ENCODE measurements at regions not wholly inside any gene's neighbourhood (a gene's known extent, or its start where the extent isn't known, plus 50 kb on each side); places are given as distances from the start of the nearest gene placed in this dataset.

DNA sequence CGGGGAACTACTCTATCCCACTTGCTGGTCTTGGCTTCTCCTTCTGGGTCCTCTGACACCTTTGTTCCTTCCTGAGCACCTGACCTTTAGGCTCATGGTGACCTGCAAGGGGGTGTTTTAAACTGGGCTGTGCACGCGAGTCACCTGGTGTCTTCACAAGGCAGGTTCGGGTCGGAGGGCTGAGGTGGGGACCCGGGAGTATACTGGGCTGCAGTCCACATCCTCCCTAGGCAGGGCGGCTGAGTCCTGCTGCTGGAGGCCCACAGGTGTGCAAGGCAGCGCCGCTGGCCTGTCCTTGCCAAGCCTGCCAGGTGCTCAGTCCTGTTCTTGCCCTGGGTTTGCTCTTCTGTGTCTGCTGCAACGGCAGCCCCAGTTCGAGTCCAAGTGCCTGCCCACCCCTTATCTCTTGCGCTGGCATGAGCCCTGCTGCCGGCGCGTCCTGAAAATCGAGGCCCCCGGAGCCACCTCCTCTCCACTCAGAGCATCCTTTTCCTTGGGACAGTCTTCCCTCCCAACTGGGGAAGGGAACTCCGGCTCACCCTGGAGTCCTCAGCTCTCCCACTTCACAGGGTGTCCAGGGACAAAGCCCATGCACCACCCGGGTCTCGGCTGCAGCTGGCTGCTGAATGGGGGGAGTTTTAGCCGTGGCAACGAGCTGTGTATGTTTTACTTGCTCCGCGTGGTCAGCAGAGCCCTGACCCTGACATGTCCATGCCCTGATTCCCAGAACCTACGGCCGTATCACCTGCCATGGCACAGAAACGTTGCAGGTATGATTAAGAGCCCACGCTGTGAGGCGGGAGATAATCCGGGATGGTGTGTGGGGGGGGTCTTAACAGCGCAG is 193.5 kb downstream of the TEX29 start:
- H3K4me3 Mint-ChIP-seq, result no peak overlapping the region
- H3K27ac ChIP-seq (ENCODE audit: low read depth, low read length), result no peak overlapping the region
- ChIA-PET CTCF (no interaction called here), POLR2A (no interaction called here)
- peaks cover 0 to 6% of the 10 kb centered on the region in 2 donors for H3K27me3 Mint-ChIP-seq
- H3K4me3 ChIP-seq (ENCODE audit: low read length), result no peak overlapping the region
- no peaks in the 10 kb centered on the region for H3K36me3 Mint-ChIP-seq
- H3K9me3 ChIP-seq (ENCODE audit: low read length), result no peaks in the 10 kb centered on the region
- peak overlapping the region in 1 of 8 donors; percentile 8 for H3K27ac Mint-ChIP-seq
- H3K36me3 ChIP-seq (ENCODE audit: insufficient read depth, low read length), result no peaks in the 10 kb centered on the region
- no peaks in the 10 kb centered on the region for H3K4me1 Mint-ChIP-seq
- no peaks in the 10 kb centered on the region for H3K4me1 ChIP-seq (ENCODE audit: insufficient read depth, low read length)
- DNase-seq, result no peak
- no peaks in the 10 kb centered on the region for H3K9me3 Mint-ChIP-seq
- H3K27me3 ChIP-seq (ENCODE audit: insufficient read depth, low read length, poor library complexity, severe bottlenecking), result no peaks in the 10 kb centered on the region

DNA sequence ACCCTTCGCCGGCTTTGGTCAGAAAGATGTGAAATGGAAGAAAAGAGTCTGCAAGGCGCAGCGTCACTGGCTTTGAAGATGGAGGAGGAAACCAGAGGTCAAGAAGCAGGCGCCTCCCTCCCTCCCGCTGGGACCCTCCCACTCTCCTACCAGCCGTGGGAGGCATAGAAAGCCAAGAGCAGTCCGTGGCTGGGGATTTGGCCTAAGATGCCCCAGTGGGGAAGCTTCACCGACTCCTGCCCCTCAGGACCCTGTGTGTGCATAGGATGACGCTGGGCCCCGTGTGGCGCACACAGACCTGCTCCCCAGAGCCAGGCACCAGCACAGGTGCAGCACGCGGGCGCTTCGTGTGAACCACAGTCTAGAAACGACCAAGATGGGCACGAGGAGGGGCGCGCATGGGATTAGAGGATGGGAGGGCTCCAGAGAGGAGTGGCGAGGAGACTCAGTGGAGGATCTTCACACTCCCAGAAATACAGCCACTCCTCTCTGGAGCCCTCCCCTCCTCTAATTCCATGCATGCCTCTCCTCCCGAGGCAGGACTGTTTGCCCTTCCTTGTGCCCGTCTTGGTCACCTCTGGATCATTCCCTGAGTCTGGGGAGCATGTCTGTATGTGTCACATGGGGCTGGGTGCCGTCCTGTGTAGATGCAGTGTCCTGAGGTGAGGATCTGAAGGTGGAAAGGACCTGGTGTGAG is 194.3 kb downstream of the TEX29 start:
- no peak overlapping the region for H3K27ac ChIP-seq (ENCODE audit: low read depth, low read length)
- H3K4me1 ChIP-seq (ENCODE audit: insufficient read depth, low read length), result no peaks in the 10 kb centered on the region
- DNase-seq, result no peak
- Mint-ChIP-seq H3K4me1 (no peaks in the 10 kb centered on the region), H3K4me3 (no peak overlapping the region), H3K36me3 (no peaks in the 10 kb centered on the region), H3K27me3 (peaks cover 0 to 6% of the 10 kb centered on the region in 2 donors), H3K9me3 (no peaks in the 10 kb centered on the region), H3K27ac (peak overlapping the region in 1 of 8 donors; percentile 63)
- no peaks in the 10 kb centered on the region for H3K9me3 ChIP-seq (ENCODE audit: low read length)
- no peaks in the 10 kb centered on the region for H3K36me3 ChIP-seq (ENCODE audit: insufficient read depth, low read length)
- CTCF ChIA-PET, result no interaction called here
- POLR2A ChIA-PET, result no interaction called here
- H3K27me3 ChIP-seq (ENCODE audit: insufficient read depth, low read length, poor library complexity, severe bottlenecking), result no peaks in the 10 kb centered on the region
- no peak overlapping the region for H3K4me3 ChIP-seq (ENCODE audit: low read length)

DNA sequence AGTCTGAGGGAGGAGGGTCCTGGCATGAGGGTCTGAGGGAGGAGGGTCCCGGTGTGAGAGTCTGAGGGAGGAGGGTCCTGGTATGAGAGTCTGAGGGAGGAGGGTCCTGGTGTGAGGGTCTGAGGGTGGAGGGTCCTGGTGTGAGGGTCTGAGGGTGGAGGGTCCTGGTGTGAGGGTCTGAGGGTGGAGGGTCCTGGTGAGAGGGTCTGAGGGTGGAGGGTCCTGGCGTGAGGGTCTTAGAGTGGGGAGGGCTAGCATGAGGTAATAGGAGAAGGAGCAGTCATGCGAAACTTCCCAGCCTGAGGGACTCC is 194.8 kb downstream of the TEX29 start:
- Mint-ChIP-seq H3K9me3 (no peaks in the 10 kb centered on the region), H3K4me3 (no peak overlapping the region), H3K27me3 (peaks cover 0 to 6% of the 10 kb centered on the region in 2 donors), H3K4me1 (no peaks in the 10 kb centered on the region), H3K36me3 (no peaks in the 10 kb centered on the region), H3K27ac (peak overlapping the region in 1 of 8 donors; percentile 63)
- Histone ChIP-seq H3K9me3 (ENCODE audit: low read length) (no peaks in the 10 kb centered on the region), H3K4me1 (ENCODE audit: insufficient read depth, low read length) (no peaks in the 10 kb centered on the region), H3K4me3 (ENCODE audit: low read length) (no peak overlapping the region), H3K27me3 (ENCODE audit: insufficient read depth, low read length, poor library complexity, severe bottlenecking) (no peaks in the 10 kb centered on the region), H3K27ac (ENCODE audit: low read depth, low read length) (no peak overlapping the region), H3K36me3 (ENCODE audit: insufficient read depth, low read length) (no peaks in the 10 kb centered on the region)
- POLR2A ChIA-PET, result no interaction called here
- CTCF ChIA-PET, result no interaction called here
- no peak for DNase-seq

DNA sequence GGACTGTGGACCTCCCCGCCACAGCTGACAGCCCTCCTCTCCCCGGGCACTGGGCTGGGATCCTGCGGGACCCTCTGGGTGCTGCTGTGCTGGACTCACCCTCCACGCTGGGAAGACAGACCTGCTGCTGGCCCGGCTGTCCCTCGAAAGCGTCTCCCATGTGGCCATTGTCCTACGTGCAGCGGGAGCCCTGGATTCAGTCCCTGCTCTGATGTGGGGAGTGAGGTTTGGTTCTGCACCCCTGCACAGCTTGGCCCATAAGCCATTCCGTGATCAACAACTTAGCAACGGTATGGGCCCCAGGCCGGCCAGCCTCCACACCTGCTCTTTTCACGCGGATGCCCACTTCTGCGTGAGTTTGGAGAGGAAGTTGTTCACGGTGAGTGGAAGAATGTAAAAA is 195.2 kb downstream of the TEX29 start:
- DNase-seq, result no peak
- Mint-ChIP-seq H3K4me3 (no peak overlapping the region), H3K27me3 (peaks cover 0 to 6% of the 10 kb centered on the region in 2 donors), H3K27ac (no peak overlapping the region), H3K4me1 (no peaks in the 10 kb centered on the region), H3K9me3 (no peaks in the 10 kb centered on the region), H3K36me3 (no peaks in the 10 kb centered on the region)
- no peak overlapping the region for H3K4me3 ChIP-seq (ENCODE audit: low read length)
- CTCF ChIA-PET, result no interaction called here
- no peaks in the 10 kb centered on the region for H3K9me3 ChIP-seq (ENCODE audit: low read length)
- H3K27me3 ChIP-seq (ENCODE audit: insufficient read depth, low read length, poor library complexity, severe bottlenecking), result no peaks in the 10 kb centered on the region
- POLR2A ChIA-PET, result no interaction called here
- H3K4me1 ChIP-seq (ENCODE audit: insufficient read depth, low read length), result no peaks in the 10 kb centered on the region
- no peaks in the 10 kb centered on the region for H3K36me3 ChIP-seq (ENCODE audit: insufficient read depth, low read length)
- H3K27ac ChIP-seq (ENCODE audit: low read depth, low read length), result no peak overlapping the region

DNA sequence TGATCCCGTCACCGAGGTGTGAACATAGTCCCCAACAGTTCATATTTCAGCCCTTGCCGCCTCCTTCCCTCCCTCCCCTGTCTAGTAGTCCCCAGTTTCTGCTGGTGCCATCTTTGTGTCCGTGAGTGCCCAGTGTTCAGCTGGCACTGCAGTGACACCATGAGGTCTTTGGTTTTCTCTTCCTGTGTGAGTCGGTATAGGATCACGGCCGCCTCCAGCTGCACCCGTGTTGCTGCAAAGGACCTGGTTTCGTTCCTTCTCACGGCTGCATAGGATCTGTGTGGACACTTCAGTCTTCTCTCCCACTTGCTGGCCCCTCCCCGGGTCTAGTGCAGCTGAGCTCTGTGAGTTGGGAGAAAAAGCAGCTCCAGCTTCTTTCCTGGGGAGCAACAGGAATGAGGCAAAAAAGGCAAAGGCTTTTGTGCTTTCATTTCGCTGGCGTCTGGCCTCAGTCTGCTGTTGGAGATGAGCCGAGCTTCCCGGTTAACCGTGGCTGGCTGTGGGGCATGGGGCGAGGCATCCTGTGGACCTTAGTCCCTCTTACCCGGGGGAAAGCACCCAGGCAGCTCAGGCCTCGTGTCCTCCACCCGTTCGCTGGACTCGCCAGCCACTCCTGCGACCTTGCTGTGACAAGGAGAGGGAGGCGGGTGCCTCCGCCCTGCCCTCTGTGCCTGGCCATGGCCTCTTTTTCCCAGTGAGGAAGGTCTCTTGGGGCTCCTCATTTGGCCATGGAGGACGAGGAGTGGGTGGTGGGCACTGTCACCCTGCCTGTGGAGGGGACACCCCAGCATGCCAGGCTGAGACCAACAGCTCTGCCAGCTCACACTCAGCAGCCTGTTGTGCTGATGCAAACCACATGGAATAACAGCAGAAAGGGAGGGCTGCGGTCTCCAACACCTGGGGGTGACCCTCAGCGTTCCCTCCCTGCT is 196.5 kb downstream of the TEX29 start:
- Histone ChIP-seq H3K4me1 (ENCODE audit: insufficient read depth, low read length) (no peaks in the 10 kb centered on the region), H3K9me3 (ENCODE audit: low read length) (no peaks in the 10 kb centered on the region), H3K4me3 (ENCODE audit: low read length) (no peak overlapping the region), H3K36me3 (ENCODE audit: insufficient read depth, low read length) (no peaks in the 10 kb centered on the region), H3K27me3 (ENCODE audit: insufficient read depth, low read length, poor library complexity, severe bottlenecking) (no peaks in the 10 kb centered on the region), H3K27ac (ENCODE audit: low read depth, low read length) (no peak overlapping the region)
- Mint-ChIP-seq H3K4me3 (peak overlapping the region in 1 of 7 donors; percentile 68), H3K36me3 (no peaks in the 10 kb centered on the region), H3K27me3 (peaks cover 8% of the 10 kb centered on the region in 2 donors), H3K4me1 (no peaks in the 10 kb centered on the region), H3K27ac (no peak overlapping the region), H3K9me3 (no peaks in the 10 kb centered on the region)
- ChIA-PET CTCF (no interaction called here), POLR2A (no interaction called here)
- DNase-seq, result no peak

DNA sequence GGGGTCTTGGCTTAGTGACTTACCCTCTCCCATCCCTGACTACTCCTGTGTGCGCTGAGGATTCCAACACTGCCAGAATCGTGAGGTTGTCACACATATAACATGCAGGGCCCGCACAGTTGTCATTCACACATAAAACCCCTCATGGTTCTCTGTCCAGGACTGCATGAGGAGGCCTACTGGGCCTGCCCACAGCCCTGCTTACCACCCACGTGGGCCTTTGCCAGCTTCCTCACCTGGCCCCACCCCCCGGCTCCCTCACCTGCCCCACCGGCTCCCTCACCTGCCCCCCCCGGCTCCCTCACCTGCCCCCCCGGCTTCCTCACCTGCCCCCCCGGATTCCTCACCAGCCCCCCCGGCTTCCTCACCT is 197.2 kb downstream of the TEX29 start:
- no peaks in the 10 kb centered on the region for H3K9me3 ChIP-seq (ENCODE audit: low read length)
- Mint-ChIP-seq H3K27ac (no peak overlapping the region), H3K9me3 (no peaks in the 10 kb centered on the region), H3K27me3 (peaks cover 8 to 11% of the 10 kb centered on the region in 2 donors), H3K4me3 (no peak overlapping the region), H3K36me3 (no peaks in the 10 kb centered on the region), H3K4me1 (no peaks in the 10 kb centered on the region)
- ChIA-PET CTCF (no interaction called here), POLR2A (no interaction called here)
- no peaks in the 10 kb centered on the region for H3K4me1 ChIP-seq (ENCODE audit: insufficient read depth, low read length)
- H3K4me3 ChIP-seq (ENCODE audit: low read length), result no peak overlapping the region
- DNase-seq, result no peak
- H3K36me3 ChIP-seq (ENCODE audit: insufficient read depth, low read length), result no peaks in the 10 kb centered on the region
- no peak overlapping the region for H3K27ac ChIP-seq (ENCODE audit: low read depth, low read length)
- H3K27me3 ChIP-seq (ENCODE audit: insufficient read depth, low read length, poor library complexity, severe bottlenecking), result no peaks in the 10 kb centered on the region

DNA sequence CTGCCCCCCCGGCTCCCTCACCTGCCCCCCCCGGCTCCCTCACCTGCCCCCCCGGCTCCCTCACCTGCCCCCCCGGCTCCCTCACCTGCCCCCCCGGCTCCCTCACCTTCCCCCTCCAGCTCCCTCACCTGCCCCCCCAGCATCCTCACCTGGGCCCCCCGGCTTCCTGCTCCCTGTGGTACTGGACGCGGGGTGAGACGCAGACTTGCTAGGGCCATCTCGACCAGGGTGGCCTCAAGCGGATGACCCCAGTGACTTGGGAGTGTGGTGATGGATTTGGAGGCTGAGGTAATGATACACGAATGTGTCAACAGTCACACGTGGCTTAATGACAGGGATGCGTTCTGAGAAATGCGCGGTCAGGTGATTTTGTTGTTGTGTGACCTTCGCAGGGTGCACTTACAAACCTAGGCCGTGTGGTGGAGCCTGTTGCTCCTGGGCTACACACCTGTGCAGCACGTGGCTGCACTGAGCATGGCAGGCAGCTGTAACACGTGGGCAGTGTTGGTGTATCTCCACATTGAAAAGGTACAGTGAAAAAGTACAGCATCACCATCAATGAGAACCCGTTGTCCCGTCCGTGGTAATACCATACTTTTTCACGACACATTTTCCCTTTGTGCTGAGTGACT is 197.8 kb downstream of the TEX29 start:
- DNase-seq, result no peak
- ChIA-PET POLR2A (no interaction called here), CTCF (no interaction called here)
- Mint-ChIP-seq H3K4me3 (no peak overlapping the region), H3K9me3 (no peaks in the 10 kb centered on the region), H3K4me1 (no peaks in the 10 kb centered on the region), H3K27ac (no peak overlapping the region), H3K27me3 (peaks cover 7 to 11% of the 10 kb centered on the region in 2 donors), H3K36me3 (no peaks in the 10 kb centered on the region)
- H3K27ac ChIP-seq (ENCODE audit: low read depth, low read length), result no peak overlapping the region
- no peaks in the 10 kb centered on the region for H3K27me3 ChIP-seq (ENCODE audit: insufficient read depth, low read length, poor library complexity, severe bottlenecking)
- H3K4me1 ChIP-seq (ENCODE audit: insufficient read depth, low read length), result no peaks in the 10 kb centered on the region
- no peaks in the 10 kb centered on the region for H3K9me3 ChIP-seq (ENCODE audit: low read length)
- no peak overlapping the region for H3K4me3 ChIP-seq (ENCODE audit: low read length)
- H3K36me3 ChIP-seq (ENCODE audit: insufficient read depth, low read length), result no peaks in the 10 kb centered on the region

DNA sequence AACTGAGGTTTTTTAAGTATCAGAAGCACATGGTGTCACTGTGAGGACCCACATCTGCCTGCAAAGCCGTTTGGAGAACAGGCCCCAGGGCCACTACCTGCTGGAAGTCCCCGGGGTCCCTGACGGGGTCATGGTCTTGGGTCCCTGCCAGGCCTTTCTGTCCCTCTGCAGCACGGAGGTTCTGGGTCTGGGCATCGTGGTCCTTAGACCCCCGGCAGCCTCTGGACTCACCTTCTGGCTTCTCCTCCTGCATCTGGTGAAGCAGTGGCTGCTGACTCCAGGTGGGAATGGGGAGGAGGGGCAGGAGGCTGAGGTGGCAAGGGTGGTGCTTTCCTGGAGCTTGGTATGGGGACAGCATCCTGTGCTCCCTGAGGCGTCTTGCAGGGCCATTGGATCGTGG is 198.6 kb downstream of the TEX29 start:
- ChIA-PET POLR2A (no interaction called here), CTCF (no interaction called here)
- H3K9me3 Mint-ChIP-seq, result no peaks in the 10 kb centered on the region

More for the DNA sequence above, 198.6 kb downstream of the TEX29 start:
- Histone ChIP-seq H3K27me3 (ENCODE audit: insufficient read depth, low read length, poor library complexity, severe bottlenecking) (no peaks in the 10 kb centered on the region), H3K36me3 (ENCODE audit: insufficient read depth, low read length) (no peaks in the 10 kb centered on the region), H3K4me1 (ENCODE audit: insufficient read depth, low read length) (no peaks in the 10 kb centered on the region), H3K27ac (ENCODE audit: low read depth, low read length) (no peak overlapping the region), H3K9me3 (ENCODE audit: low read length) (no peaks in the 10 kb centered on the region), H3K4me3 (ENCODE audit: low read length) (no peak overlapping the region)
- H3K4me3 Mint-ChIP-seq, result no peak overlapping the region
- no peaks in the 10 kb centered on the region for H3K4me1 Mint-ChIP-seq
- H3K36me3 Mint-ChIP-seq, result no peaks in the 10 kb centered on the region
- peaks cover 6 to 11% of the 10 kb centered on the region in 2 donors for H3K27me3 Mint-ChIP-seq
- peak overlapping the region in 1 of 8 donors; percentile 26 for H3K27ac Mint-ChIP-seq
- DNase-seq, result no peak
